GM12874 (cell line): ENCODE measurements at regions not wholly inside any gene's neighbourhood (a gene's known extent, or its start where the extent isn't known, plus 50 kb on each side); places are given as distances from the start of the nearest gene placed in this dataset.

Source experiments
- CTCF ChIP-seq: IDR thresholded peaks from 2 replicates; pipeline ENCODE4 v1.5.1; 2011; ENCODE audit warnings: low read depth, mild to moderate bottlenecking, control low read depth, low read length, moderate library complexity; ENCODE audit not compliant: insufficient read depth

DNA sequence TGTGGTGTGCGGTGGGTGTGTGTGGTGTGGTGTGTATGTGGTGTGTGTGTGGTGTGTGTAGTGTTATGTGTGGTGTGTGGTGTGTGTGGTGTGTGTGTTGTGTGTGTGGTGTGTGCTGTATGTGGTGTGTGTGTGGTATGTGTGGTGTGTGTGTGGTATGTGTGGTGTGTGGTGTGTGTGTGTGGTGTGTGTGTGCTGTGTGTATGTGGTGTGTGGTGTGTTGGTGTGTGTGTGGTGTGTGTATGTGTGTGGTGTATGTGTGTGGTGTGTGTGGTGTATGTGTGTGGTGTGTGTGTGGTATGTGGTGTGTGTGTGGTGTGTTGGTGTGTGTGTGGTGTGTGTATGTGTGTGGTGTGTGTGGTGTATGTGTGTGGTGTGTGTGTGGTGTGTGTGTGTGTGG is 144.3 kb downstream of the HSD17B3 start:
- no peak for TF ChIP-seq CTCF

- no peak for TF ChIP-seq CTCF
Measured at GRCh38 chr9:96156171-96156974, 145.6 kb downstream of the HSD17B3 start.

- TF ChIP-seq CTCF: no peak
Measured at GRCh38 chr9:96154081-96154480, 147.9 kb downstream of the HSD17B3 start.

GRCh38 chr9:96152550-96152949 is 149.4 kb downstream of the HSD17B3 start:
- no peak for TF ChIP-seq CTCF

- no peak for TF ChIP-seq CTCF
Measured at GRCh38 chr9:96150324-96151227, 151.4 kb downstream of the HSD17B3 start.

GRCh38 chr9:96149533-96150280 is 152.3 kb downstream of the HSD17B3 start:
- no peak for TF ChIP-seq CTCF
